D721Med (cell line): ENCODE measurements at regions not wholly inside any gene's neighbourhood (a gene's known extent, or its start where the extent isn't known, plus 50 kb on each side); places are given as distances from the start of the nearest gene placed in this dataset.
"Not testable (repeated sequence)": the region's sequence is repeated elsewhere in the genome, so short reads cannot be mapped to it uniquely, and the experiment has no call there.

Experiments used
- DNase-seq: peaks from one replicate; pipeline ENCODE4 v3.0.0; 2011; ENCODE audit warnings: low spot score; ENCODE audit not compliant: insufficient read length
- FAIRE-seq: peaks from 2 replicates; lab custom pipeline; 2011; peaks lifted over from hg19 to GRCh38; lab: Jason Lieb, UNC
- TF ChIP-seq, protein P1 (sequence below): IDR thresholded peaks from 2 replicates; pipeline ENCODE4 v1.5.1; 2012; ENCODE audit warnings: mild to moderate bottlenecking, control low read depth; ENCODE audit not compliant: insufficient read depth; ENCODE audit errors: missing control alignments

DNA sequence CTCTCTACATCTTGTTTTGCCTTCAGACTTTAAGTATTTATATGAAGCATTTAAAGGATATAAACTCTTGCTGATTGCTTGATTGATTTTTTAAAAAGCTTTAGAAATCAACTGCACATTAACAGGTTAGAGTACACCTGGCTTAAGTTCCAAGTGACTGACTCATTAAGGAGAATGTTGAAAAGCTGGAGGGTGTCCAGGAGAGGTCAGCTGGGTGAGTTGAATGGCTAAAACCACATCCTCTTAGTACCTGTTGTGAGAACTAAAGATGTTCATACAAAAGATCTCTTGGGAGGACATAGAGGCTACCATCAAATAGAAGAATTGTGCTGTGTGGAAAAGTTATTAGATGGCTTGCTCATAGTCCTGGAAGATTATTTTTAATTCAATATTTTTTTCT lies 206.8 kb downstream of the TXNL1 start:
- TF ChIP-seq, protein P1, sequence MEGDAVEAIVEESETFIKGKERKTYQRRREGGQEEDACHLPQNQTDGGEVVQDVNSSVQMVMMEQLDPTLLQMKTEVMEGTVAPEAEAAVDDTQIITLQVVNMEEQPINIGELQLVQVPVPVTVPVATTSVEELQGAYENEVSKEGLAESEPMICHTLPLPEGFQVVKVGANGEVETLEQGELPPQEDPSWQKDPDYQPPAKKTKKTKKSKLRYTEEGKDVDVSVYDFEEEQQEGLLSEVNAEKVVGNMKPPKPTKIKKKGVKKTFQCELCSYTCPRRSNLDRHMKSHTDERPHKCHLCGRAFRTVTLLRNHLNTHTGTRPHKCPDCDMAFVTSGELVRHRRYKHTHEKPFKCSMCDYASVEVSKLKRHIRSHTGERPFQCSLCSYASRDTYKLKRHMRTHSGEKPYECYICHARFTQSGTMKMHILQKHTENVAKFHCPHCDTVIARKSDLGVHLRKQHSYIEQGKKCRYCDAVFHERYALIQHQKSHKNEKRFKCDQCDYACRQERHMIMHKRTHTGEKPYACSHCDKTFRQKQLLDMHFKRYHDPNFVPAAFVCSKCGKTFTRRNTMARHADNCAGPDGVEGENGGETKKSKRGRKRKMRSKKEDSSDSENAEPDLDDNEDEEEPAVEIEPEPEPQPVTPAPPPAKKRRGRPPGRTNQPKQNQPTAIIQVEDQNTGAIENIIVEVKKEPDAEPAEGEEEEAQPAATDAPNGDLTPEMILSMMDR: no peak
- FAIRE-seq: no peak
- DNase-seq: no peak

DNA sequence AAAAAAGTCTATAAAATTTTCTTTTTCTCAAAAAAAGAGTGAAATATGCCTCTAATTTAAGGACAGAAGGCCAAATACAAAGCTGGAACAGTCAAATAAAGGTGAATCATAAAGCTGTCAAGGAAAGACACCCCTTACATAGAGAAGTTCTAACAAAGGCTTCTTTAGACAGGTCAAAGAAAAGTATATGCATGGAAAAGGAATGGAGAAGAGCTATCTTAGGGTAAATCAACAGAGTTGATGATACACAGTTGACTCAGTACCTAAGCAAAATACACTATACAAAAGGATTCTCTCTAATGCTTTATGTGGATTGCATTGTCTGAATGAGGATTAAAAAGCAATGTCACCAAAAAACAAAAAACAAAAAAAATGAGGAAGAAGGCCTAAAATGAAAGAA lies 214.8 kb downstream of the TXNL1 start:
- DNase-seq (no peak), FAIRE-seq (no peak)
- TF ChIP-seq, protein P1: no peak

DNA sequence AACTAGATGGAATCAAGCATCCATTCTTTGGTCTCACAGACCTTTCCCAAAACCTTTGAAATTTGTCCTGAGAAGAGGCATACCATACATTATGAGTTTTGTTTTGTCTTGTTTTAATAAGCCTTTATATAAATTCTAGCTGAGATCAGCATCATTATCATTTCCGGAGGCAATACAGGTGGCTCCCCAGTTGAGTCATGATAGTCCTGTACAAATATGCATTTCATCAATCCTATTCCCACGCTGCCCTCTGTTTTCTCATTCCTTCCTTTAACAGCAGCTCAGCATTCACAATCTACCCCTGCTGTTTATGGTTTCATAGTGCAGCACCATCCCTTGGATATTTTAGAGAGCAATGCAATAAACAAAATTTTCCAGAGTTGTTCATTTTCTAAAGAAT lies 216.7 kb downstream of the TXNL1 start:
- TF ChIP-seq, protein P1: no peak
- no peak for DNase-seq
- peak; percentile 95 for FAIRE-seq

DNA sequence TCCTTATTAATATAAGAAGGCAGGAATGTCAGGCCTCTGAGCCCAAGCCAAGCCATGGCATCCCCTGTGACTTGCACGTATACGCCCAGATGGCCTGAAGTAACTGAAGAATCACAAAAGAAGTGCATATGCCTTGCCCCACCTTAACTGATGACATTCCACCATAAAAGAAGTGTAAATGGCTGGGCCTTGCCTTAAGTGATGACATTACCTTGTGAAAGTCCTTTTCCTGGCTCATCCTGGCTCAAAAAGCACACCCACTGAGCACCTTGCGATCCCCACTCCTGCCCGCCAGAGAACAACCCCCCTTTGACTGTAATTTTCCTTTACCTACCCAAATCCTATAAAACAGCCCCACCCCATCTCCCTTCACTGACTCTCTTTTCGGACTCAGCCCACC lies 217.5 kb downstream of the TXNL1 start:
- DNase-seq, FAIRE-seq: not testable (repeated sequence)

DNA sequence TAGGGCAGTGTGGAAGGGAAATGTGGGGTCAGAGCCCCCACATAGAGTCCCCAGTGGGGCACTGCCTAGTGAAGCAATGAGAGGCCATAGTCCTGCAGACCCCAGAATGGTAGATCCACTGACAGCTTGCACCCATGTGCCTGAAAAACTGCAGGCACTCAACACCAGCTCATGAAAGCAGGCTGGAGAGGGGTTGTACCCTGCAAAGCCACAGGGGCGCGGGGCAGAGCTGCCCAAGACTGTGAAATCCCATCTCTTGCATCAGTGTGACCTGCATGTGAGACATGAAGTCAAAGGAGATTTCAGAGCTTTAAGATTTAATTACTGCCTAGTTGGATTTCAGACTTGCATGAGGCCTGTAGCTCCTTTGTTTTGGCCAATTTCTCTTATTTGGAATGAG lies 224.0 kb downstream of the TXNL1 start:
- DNase-seq: no peak
- FAIRE-seq: no peak

DNA sequence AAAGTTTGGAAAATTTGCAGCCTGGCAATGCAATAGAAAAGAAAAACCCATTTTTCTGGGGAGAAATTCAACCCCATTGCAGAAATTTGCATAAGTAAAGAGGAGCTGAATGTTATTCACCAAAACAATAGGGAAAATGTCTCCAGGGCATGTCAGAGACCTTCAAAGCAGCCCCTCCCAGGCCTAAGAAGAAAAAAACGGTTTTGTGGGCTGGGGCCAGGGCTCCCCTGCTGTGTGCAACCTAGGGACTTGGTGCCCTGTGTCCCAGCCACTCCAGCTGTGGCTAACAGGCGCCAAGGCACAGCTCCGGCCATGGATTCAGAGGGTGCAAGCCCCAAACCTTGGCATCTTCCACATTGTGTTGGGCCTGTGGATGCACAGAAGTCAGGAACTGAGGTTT lies 224.5 kb downstream of the TXNL1 start:
- no peak for FAIRE-seq
- no peak for DNase-seq
- TF ChIP-seq, protein P1: no peak

More for the DNA sequence above, 224.0 kb downstream of the TXNL1 start:
- TF ChIP-seq, protein P1: no peak

DNA sequence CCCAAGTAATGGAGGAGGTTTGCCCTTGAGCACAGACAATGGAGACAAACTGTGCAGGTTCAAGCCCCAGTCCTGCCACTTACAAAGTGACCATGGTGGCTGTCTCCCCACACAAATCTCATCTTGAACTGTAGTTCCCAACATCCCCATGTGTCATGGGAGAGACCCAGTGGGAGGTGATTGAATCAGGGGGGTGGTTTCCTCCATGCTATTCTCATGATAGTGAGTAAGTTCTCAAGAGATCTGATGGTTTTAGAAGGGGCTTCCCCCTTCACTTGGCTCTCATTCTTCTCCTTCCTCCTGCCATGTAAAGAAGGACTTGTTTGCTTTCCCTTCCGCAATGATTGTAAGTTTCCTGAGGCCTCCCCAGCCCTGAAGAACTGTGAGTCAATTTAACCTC lies 225.4 kb downstream of the TXNL1 start:
- DNase-seq (no peak), FAIRE-seq (no peak)
- TF ChIP-seq, protein P1: no peak

DNA sequence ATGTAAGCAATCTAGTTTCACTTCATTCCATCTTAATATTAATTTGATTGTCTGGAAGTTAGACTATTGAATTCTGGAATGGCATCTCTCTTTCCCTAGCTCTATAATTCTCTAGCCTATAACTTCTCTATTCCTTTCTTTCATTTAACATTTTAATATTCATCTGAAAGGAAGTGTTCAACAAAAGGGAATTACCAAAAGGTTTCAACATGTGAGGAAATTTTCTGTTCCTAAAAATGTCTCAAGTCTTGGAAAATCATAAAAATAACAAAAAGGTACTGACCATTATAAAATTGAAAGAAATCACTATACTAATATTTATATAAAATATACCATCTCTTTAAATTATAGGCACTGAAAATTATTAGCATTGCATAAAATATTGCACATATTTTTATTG lies 228.7 kb downstream of the TXNL1 start:
- FAIRE-seq (no peak), DNase-seq (no peak)
- TF ChIP-seq, protein P1: no peak
